ENCODE measurements at regions not wholly inside any gene's neighbourhood (a gene's known extent, or its start where the extent isn't known, plus 50 kb on each side); places are given as distances from the start of the nearest gene placed in this dataset.

DNA sequence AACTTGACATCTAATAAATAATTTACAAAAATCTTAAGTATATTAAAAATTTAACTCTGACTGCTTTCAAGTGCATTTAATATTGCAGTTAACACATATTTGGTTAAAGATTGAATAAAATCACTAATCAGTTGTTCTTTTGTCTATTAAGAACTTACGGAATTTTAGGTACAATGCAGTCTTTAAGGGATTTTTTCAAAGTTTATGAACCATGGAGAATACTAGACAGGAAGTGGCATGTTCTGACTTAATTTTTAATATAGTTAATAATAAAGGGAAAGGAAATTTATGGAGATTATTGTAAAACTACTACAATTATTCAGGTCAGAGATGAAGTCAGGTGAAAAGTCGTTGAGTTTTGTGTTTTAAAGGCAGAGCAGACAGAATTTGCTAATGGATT lies 240.9 kb downstream of the CALCRL start:
- H3K4me3 Mint-ChIP-seq (ENCODE audit: unreplicated experiment), result no peak overlapping the region
- FAIRE-seq (no peak), DNase-seq (ENCODE audit: low read depth) (no peak)
- no peak overlapping the region for H3K4me2 ChIP-seq (ENCODE audit: low read length)
- H3K27me3 ChIP-seq (ENCODE audit: insufficient read depth, low read length), result no peaks in the 10 kb centered on the region
- H3K79me2 ChIP-seq (ENCODE audit: insufficient read depth, low read length), result no peaks in the 10 kb centered on the region
- no peak overlapping the region for H3K4me3 ChIP-seq (ENCODE audit: insufficient read depth, low read depth, low read length)
- no peak overlapping the region for H3K27ac ChIP-seq (ENCODE audit: low read depth, low read length)
- no peaks in the 10 kb centered on the region for H3K9me3 ChIP-seq (ENCODE audit: insufficient read depth, low read depth, low read length)
- peaks cover 3% of the 10 kb centered on the region for H3K27me3 Mint-ChIP-seq (ENCODE audit: low read depth, unreplicated experiment)
- no peak overlapping the region for H3K9ac ChIP-seq (ENCODE audit: low read length)
- no peaks in the 10 kb centered on the region for H4K20me1 ChIP-seq (ENCODE audit: insufficient read depth, low read length)
- H3K4me1 ChIP-seq (ENCODE audit: insufficient read depth, low read length), result no peaks in the 10 kb centered on the region
- no peak overlapping the region for H3K27ac Mint-ChIP-seq (ENCODE audit: unreplicated experiment)
- no peaks in the 10 kb centered on the region for H3K36me3 ChIP-seq (ENCODE audit: insufficient read depth, low read length)
- no peaks in the 10 kb centered on the region for H3K4me1 Mint-ChIP-seq (ENCODE audit: low read depth, unreplicated experiment)
- H3K9me3 Mint-ChIP-seq (ENCODE audit: unreplicated experiment), result peaks cover 3% of the 10 kb centered on the region
- TF ChIP-seq, protein P1, sequence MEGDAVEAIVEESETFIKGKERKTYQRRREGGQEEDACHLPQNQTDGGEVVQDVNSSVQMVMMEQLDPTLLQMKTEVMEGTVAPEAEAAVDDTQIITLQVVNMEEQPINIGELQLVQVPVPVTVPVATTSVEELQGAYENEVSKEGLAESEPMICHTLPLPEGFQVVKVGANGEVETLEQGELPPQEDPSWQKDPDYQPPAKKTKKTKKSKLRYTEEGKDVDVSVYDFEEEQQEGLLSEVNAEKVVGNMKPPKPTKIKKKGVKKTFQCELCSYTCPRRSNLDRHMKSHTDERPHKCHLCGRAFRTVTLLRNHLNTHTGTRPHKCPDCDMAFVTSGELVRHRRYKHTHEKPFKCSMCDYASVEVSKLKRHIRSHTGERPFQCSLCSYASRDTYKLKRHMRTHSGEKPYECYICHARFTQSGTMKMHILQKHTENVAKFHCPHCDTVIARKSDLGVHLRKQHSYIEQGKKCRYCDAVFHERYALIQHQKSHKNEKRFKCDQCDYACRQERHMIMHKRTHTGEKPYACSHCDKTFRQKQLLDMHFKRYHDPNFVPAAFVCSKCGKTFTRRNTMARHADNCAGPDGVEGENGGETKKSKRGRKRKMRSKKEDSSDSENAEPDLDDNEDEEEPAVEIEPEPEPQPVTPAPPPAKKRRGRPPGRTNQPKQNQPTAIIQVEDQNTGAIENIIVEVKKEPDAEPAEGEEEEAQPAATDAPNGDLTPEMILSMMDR (IDR thresholded peaks at IDR 0.05; ENCODE audit: insufficient read depth, low read depth, low read length), result no peak
- no peak for TF ChIP-seq EZH2 (IDR thresholded peaks at IDR 0.05; ENCODE audit: insufficient read depth, low read length)
- H3K36me3 Mint-ChIP-seq (ENCODE audit: low read depth, unreplicated experiment), result no peaks in the 10 kb centered on the region
- H2AFZ ChIP-seq (ENCODE audit: low read depth, low read length), result no peak overlapping the region

DNA sequence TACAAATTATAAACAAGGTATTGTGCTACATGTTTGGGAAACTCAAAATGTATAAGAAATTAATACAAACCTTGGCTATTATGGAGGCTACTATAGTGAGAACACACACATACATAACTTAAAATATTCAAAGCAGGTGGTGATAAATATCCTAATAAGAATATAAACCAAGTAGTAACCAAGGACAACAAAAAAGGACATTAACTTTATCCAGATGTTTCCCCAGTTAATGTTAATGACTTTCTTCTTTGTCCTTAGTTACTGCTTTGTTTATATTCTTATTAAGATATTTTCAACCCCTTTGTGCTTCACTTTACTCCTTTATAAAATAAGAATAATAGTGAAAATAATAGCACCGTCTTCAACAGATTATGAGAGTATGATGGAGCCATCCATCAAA lies 241.6 kb downstream of the CALCRL start:
- no peak overlapping the region for H3K27ac ChIP-seq (ENCODE audit: low read depth, low read length)
- H3K9me3 ChIP-seq (ENCODE audit: insufficient read depth, low read depth, low read length), result no peaks in the 10 kb centered on the region
- DNase-seq (ENCODE audit: low read depth), result no peak
- no peaks in the 10 kb centered on the region for H3K36me3 ChIP-seq (ENCODE audit: insufficient read depth, low read length)
- H3K27me3 ChIP-seq (ENCODE audit: insufficient read depth, low read length), result no peaks in the 10 kb centered on the region
- Mint-ChIP-seq H3K27me3 (ENCODE audit: low read depth, unreplicated experiment) (peaks cover 3% of the 10 kb centered on the region), H3K4me1 (ENCODE audit: low read depth, unreplicated experiment) (no peaks in the 10 kb centered on the region), H3K27ac (ENCODE audit: unreplicated experiment) (no peak overlapping the region), H3K9me3 (ENCODE audit: unreplicated experiment) (peaks cover 3% of the 10 kb centered on the region), H3K4me3 (ENCODE audit: unreplicated experiment) (no peak overlapping the region), H3K36me3 (ENCODE audit: low read depth, unreplicated experiment) (no peaks in the 10 kb centered on the region)
- H3K79me2 ChIP-seq (ENCODE audit: insufficient read depth, low read length), result no peaks in the 10 kb centered on the region
- no peak overlapping the region for H3K4me3 ChIP-seq (ENCODE audit: insufficient read depth, low read depth, low read length)
- H3K4me1 ChIP-seq (ENCODE audit: insufficient read depth, low read length), result no peaks in the 10 kb centered on the region
- no peak overlapping the region for H3K4me2 ChIP-seq (ENCODE audit: low read length)
- H4K20me1 ChIP-seq (ENCODE audit: insufficient read depth, low read length), result no peaks in the 10 kb centered on the region
- no peak for FAIRE-seq
- TF ChIP-seq, protein P1 (IDR thresholded peaks at IDR 0.05; ENCODE audit: insufficient read depth, low read depth, low read length), result no peak
- TF ChIP-seq EZH2 (IDR thresholded peaks at IDR 0.05; ENCODE audit: insufficient read depth, low read length), result no peak
- H3K9ac ChIP-seq (ENCODE audit: low read length), result no peak overlapping the region
- no peak overlapping the region for H2AFZ ChIP-seq (ENCODE audit: low read depth, low read length)

DNA sequence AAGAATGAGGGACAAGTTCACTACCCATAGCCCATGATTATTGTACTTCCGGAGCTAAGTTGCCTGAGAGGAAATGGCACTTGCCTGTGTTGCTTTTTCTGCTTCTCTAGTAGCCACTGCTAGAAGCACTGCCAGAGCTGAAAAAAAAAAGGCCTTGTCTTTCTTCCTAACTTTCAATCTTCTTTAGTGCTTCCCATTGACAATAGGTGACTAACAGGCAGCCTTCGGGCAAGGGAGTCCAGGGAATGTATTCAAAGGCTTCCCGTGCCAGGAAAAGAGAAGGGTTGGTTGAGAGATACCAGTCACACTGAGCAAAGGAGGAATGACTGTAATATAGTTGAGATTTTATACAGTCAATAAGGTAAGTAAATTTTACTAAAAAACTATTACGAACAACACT lies 242.0 kb downstream of the CALCRL start:
- H3K4me1 ChIP-seq (ENCODE audit: insufficient read depth, low read length), result no peaks in the 10 kb centered on the region

More for the DNA sequence above, 242.0 kb downstream of the CALCRL start:
- no peaks in the 10 kb centered on the region for H3K79me2 ChIP-seq (ENCODE audit: insufficient read depth, low read length)
- H3K9me3 ChIP-seq (ENCODE audit: insufficient read depth, low read depth, low read length), result no peaks in the 10 kb centered on the region
- Mint-ChIP-seq H3K36me3 (ENCODE audit: low read depth, unreplicated experiment) (no peaks in the 10 kb centered on the region), H3K27ac (ENCODE audit: unreplicated experiment) (no peak overlapping the region), H3K4me1 (ENCODE audit: low read depth, unreplicated experiment) (no peaks in the 10 kb centered on the region), H3K4me3 (ENCODE audit: unreplicated experiment) (no peak overlapping the region), H3K9me3 (ENCODE audit: unreplicated experiment) (peaks cover 3% of the 10 kb centered on the region), H3K27me3 (ENCODE audit: low read depth, unreplicated experiment) (peaks cover 3% of the 10 kb centered on the region)
- no peaks in the 10 kb centered on the region for H4K20me1 ChIP-seq (ENCODE audit: insufficient read depth, low read length)
- no peak overlapping the region for H3K27ac ChIP-seq (ENCODE audit: low read depth, low read length)
- FAIRE-seq (no peak), DNase-seq (ENCODE audit: low read depth) (no peak)
- no peak overlapping the region for H3K9ac ChIP-seq (ENCODE audit: low read length)
- no peaks in the 10 kb centered on the region for H3K36me3 ChIP-seq (ENCODE audit: insufficient read depth, low read length)
- no peaks in the 10 kb centered on the region for H3K27me3 ChIP-seq (ENCODE audit: insufficient read depth, low read length)
- no peak overlapping the region for H3K4me3 ChIP-seq (ENCODE audit: insufficient read depth, low read depth, low read length)
- no peak overlapping the region for H3K4me2 ChIP-seq (ENCODE audit: low read length)
- TF ChIP-seq, protein P1 (IDR thresholded peaks at IDR 0.05; ENCODE audit: insufficient read depth, low read depth, low read length), result no peak
- no peak for TF ChIP-seq EZH2 (IDR thresholded peaks at IDR 0.05; ENCODE audit: insufficient read depth, low read length)
- H2AFZ ChIP-seq (ENCODE audit: low read depth, low read length), result no peak overlapping the region
